Fibroblast of lung (primary cell): ENCODE measurements at regions not wholly inside any gene's neighbourhood (a gene's known extent, or its start where the extent isn't known, plus 50 kb on each side); places are given as distances from the start of the nearest gene placed in this dataset.

Experiments
- DNase-seq, 2 donors: peaks; one replicate each; pipeline versions ENCODE4 v3.0.0 to v3.0.0-alpha.2; 2010; ENCODE audit warnings: low read depth in 2 of 2
- H2AFZ ChIP-seq: 2 replicates; pipeline ENCODE4 v1.5.1; 2012; ENCODE audit warnings: low read length, control low read depth, inconsistent platforms
- H3K27ac ChIP-seq: 2 replicates; pipeline ENCODE4 v1.5.1; 2011; ENCODE audit warnings: low read length, control low read depth; ENCODE audit not compliant: insufficient read depth
- H3K27me3 ChIP-seq: 2 replicates; pipeline ENCODE4 v1.5.1; 2011; ENCODE audit warnings: mild to moderate bottlenecking, low read length; ENCODE audit not compliant: control insufficient read depth, insufficient read depth
- H3K36me3 ChIP-seq: 2 replicates; pipeline ENCODE4 v1.5.1; 2011; ENCODE audit warnings: low read length; ENCODE audit not compliant: control insufficient read depth, insufficient read depth
- H3K4me1 ChIP-seq: 2 replicates; pipeline ENCODE4 v1.5.1; 2011; ENCODE audit warnings: low read length; ENCODE audit not compliant: control insufficient read depth, insufficient read depth; ENCODE audit errors: extremely low read depth
- H3K4me2 ChIP-seq: 2 replicates; pipeline ENCODE4 v1.5.1; 2011; ENCODE audit warnings: low read length, control low read depth; ENCODE audit not compliant: insufficient read depth; ENCODE audit errors: extremely low read depth
- H3K4me3 ChIP-seq, 4 experiments: fragments of 200-600 bp in 1 of 4; sonication (generic) in 1 of 4; replicated peaks in 1 of 4; 2 replicates each; pipeline ENCODE4 v1.5.1; 2011 to 2016; ENCODE audit warnings: low read length in 4 of 4, low read depth in 3 of 4, mild to moderate bottlenecking in 3 of 4, control low read depth in 2 of 4, inconsistent platforms in 1 of 4, mixed read lengths in 1 of 4; ENCODE audit not compliant: insufficient read depth in 1 of 4; ENCODE audit errors: control extremely low read depth in 1 of 4
- H3K79me2 ChIP-seq: 2 replicates; pipeline ENCODE4 v1.5.1; 2012; ENCODE audit warnings: mild to moderate bottlenecking, low read length, inconsistent platforms; ENCODE audit not compliant: control insufficient read depth, insufficient read depth
- H3K9ac ChIP-seq: 2 replicates; pipeline ENCODE4 v1.5.1; 2011; ENCODE audit warnings: mild to moderate bottlenecking, low read length, control low read depth; ENCODE audit not compliant: insufficient read depth
- H3K9me3 ChIP-seq: 2 replicates; pipeline ENCODE4 v1.5.1; 2012; ENCODE audit warnings: low read depth, low read length; ENCODE audit not compliant: control insufficient read depth, insufficient read depth
- H4K20me1 ChIP-seq: 2 replicates; pipeline ENCODE4 v1.5.1; 2011; ENCODE audit warnings: low read length; ENCODE audit not compliant: control insufficient read depth, insufficient read depth; ENCODE audit errors: extremely low read depth
- EZH2 ChIP-seq: IDR thresholded peaks from 2 replicates; pipeline ENCODE4 v1.5.1; 2012; ENCODE audit warnings: low read length, control low read depth, mild to moderate bottlenecking; ENCODE audit errors: missing control alignments
- TF ChIP-seq, protein P1 (sequence below), 2 donors: IDR thresholded peaks in 1 of 2; conservative IDR thresholded peaks in 1 of 2; 1 replicate in 1 of 2; 2 replicates in 1 of 2; pipeline ENCODE4 v1.5.1; 2011 to 2012; ENCODE audit warnings: low read length in 2 of 2, control low read depth in 1 of 2, inconsistent platforms in 1 of 2, low read depth in 1 of 2, mild to moderate bottlenecking in 1 of 2

DNA sequence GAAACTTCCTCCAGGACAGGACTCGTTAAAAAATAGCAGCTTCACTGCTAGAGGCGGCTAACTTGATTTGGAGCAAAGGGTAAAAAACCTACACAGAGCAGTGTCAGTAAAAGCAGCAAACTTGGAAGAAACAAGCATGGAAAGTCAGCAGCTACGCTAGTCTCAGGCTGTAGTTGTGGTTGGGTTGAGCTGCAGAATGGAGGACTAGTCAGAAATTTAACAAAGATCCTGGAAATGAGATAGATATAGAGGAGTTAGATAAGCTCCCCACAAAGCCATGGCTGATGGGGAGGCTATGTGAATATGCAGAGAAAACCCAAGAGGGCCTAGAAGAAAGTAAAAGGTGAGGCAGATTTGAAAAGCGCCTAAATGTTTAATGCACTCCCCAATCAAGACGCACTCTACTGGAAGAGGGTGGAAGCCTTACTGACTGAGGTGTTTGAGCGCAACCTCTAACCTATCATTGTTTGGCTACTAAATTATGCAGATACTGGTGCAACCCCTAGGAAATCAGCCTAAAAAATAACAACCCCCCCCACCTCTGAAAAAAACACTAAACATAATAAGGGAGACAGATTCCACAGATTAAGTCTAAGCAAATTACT, 99.7 kb upstream of the TMEM168 start:
- Histone ChIP-seq H3K9me3 (no peaks in the 10 kb centered on the region), H3K9ac (no peak overlapping the region), H3K27ac (no peak overlapping the region), H4K20me1 (no peaks in the 10 kb centered on the region), H3K4me3 (no peak overlapping the region), H3K4me2 (no peak overlapping the region), H3K27me3 (no peaks in the 10 kb centered on the region), H3K4me1 (no peaks in the 10 kb centered on the region), H3K36me3 (no peaks in the 10 kb centered on the region), H2AFZ (no peak overlapping the region), H3K79me2 (no peaks in the 10 kb centered on the region)
- TF ChIP-seq EZH2, result no peak
- TF ChIP-seq, protein P1, sequence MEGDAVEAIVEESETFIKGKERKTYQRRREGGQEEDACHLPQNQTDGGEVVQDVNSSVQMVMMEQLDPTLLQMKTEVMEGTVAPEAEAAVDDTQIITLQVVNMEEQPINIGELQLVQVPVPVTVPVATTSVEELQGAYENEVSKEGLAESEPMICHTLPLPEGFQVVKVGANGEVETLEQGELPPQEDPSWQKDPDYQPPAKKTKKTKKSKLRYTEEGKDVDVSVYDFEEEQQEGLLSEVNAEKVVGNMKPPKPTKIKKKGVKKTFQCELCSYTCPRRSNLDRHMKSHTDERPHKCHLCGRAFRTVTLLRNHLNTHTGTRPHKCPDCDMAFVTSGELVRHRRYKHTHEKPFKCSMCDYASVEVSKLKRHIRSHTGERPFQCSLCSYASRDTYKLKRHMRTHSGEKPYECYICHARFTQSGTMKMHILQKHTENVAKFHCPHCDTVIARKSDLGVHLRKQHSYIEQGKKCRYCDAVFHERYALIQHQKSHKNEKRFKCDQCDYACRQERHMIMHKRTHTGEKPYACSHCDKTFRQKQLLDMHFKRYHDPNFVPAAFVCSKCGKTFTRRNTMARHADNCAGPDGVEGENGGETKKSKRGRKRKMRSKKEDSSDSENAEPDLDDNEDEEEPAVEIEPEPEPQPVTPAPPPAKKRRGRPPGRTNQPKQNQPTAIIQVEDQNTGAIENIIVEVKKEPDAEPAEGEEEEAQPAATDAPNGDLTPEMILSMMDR (conservative IDR thresholded peaks at IDR 0.05 in 1 of 2, IDR thresholded peaks at IDR 0.05 in 1 of 2; ENCODE audit: low read depth in 1 of 2, low read length in 2 of 2), result no peak
- no peak for DNase-seq

DNA sequence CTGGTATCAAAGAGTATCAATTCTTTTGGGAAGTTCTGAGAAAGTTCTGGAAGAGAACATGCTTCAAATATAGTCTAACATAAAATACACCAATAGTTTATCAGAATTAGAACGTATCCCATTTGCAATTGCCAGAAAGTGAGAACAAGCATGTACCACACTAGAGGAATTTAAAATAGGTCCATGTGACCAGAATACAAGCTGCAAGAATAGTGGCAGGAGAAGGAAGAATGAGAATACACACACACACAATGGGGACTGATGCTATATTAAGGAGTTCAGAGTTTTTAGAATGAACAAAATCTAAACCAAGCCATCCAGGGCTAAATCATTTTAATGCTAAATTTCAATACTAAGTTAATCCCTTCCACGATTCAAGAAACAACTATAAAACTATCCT, 99.1 kb upstream of the TMEM168 start:
- Histone ChIP-seq H3K4me1 (no peaks in the 10 kb centered on the region), H3K79me2 (no peaks in the 10 kb centered on the region), H3K9ac (no peak overlapping the region), H3K27ac (no peak overlapping the region), H3K27me3 (no peaks in the 10 kb centered on the region), H3K4me2 (no peak overlapping the region), H3K9me3 (no peaks in the 10 kb centered on the region), H3K4me3 (no peak overlapping the region), H4K20me1 (no peaks in the 10 kb centered on the region), H3K36me3 (no peaks in the 10 kb centered on the region), H2AFZ (no peak overlapping the region)
- no peak for DNase-seq
- TF ChIP-seq EZH2, result no peak
- TF ChIP-seq, protein P1 (conservative IDR thresholded peaks at IDR 0.05 in 1 of 2, IDR thresholded peaks at IDR 0.05 in 1 of 2; ENCODE audit: low read depth in 1 of 2, low read length in 2 of 2), result no peak

DNA sequence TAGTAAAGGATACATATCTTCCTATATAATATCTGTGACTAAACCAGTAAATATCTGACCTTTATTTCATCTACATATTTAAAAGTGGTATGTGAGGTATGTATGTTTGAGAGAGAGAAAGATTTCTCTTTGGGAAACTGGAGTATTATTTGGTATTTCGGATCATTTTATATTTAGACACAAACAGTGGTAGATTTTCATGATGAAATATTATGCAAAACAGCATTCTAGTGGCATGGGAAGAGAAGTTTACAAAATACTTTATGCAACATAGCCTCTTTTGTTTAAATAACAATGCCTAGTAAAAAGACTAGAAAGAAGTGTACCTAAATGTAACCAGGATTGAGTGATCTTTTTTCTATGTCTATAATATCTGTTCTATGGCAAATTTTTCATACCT, 98.6 kb upstream of the TMEM168 start:
- H2AFZ ChIP-seq, result no peak overlapping the region
- no peak overlapping the region for H3K4me3 ChIP-seq
- H3K4me2 ChIP-seq, result no peak overlapping the region
- no peaks in the 10 kb centered on the region for H3K4me1 ChIP-seq
- H3K27ac ChIP-seq, result no peak overlapping the region
- H3K36me3 ChIP-seq, result no peaks in the 10 kb centered on the region
- H4K20me1 ChIP-seq, result no peaks in the 10 kb centered on the region
- H3K27me3 ChIP-seq, result no peaks in the 10 kb centered on the region
- H3K9me3 ChIP-seq, result no peaks in the 10 kb centered on the region
- no peak for DNase-seq
- no peak overlapping the region for H3K9ac ChIP-seq
- no peaks in the 10 kb centered on the region for H3K79me2 ChIP-seq
- TF ChIP-seq, protein P1 (conservative IDR thresholded peaks at IDR 0.05 in 1 of 2, IDR thresholded peaks at IDR 0.05 in 1 of 2; ENCODE audit: low read depth in 1 of 2, low read length in 2 of 2), result no peak
- no peak for TF ChIP-seq EZH2
